H1 (cell line): ENCODE measurements at regions not wholly inside any gene's neighbourhood (a gene's known extent, or its start where the extent isn't known, plus 50 kb on each side); places are given as distances from the start of the nearest gene placed in this dataset.

Source experiments
- CHD1 ChIP-seq: IDR thresholded peaks from 2 replicates; pipeline ENCODE4 v1.6.1; 2012; ENCODE audit warnings: low read depth, low read length, improper control_type of control experiment
- HDAC2 ChIP-seq, 2 experiments: fragments of 300-600 bp in 1 of 2; sonication (generic) in 1 of 2; IDR thresholded peaks; 2 replicates each; pipeline ENCODE4 v1.6.1; 2011 to 2012; ENCODE audit warnings: low read depth in 2 of 2, low read length in 2 of 2, mild to moderate bottlenecking in 2 of 2, moderate library complexity in 2 of 2, borderline replicate concordance in 1 of 2, inconsistent platforms in 1 of 2

GRCh38 chr6:22457996-22458395 is 111.4 kb upstream of the HDGFL1 start (continued):
- TF ChIP-seq CHD1 = no peak
- TF ChIP-seq HDAC2 (IDR thresholded peaks at IDR 0.05; ENCODE audit: borderline replicate concordance in 1 of 2, low read depth in 2 of 2, low read length in 2 of 2) = no peak
- TF ChIP-seq, all 59 proteins: peak for 0
